AG04449 (cell line): ENCODE measurements at regions not wholly inside any gene's neighbourhood (a gene's known extent, or its start where the extent isn't known, plus 50 kb on each side); places are given as distances from the start of the nearest gene placed in this dataset.

ENCODE experiments used
- CTCF ChIA-PET: fragments of 350-600 bp; formaldehyde crosslinking; extraction: SDS; loops from one replicate; lab custom pipeline; 2021; ENCODE audit warnings: antibody characterized with exemption; lab: Yijun Ruan, JAX
- POLR2A ChIA-PET: fragments of 400-600, 350-600 bp; formaldehyde crosslinking; extraction: SDS; loops from one replicate; lab custom pipeline; 2020; ENCODE audit warnings: antibody characterized with exemption, inconsistent platforms; lab: Yijun Ruan, JAX
- DNase-seq: peaks from one replicate; pipeline ENCODE4 v3.0.0-alpha.2; 2010; ENCODE audit warnings: low read depth, low spot score
- H3K4me3 ChIP-seq: 2 replicates; pipeline ENCODE4 v1.5.1; 2011; ENCODE audit warnings: low read depth, mild to moderate bottlenecking, control low read depth, low read length
- CTCF ChIP-seq: IDR thresholded peaks from one replicate; pipeline ENCODE4 v1.5.1; 2011; ENCODE audit warnings: mild to moderate bottlenecking, moderate library complexity, low read length, control low read depth, inconsistent platforms; ENCODE audit not compliant: insufficient read depth; ENCODE audit errors: missing control alignments

DNA sequence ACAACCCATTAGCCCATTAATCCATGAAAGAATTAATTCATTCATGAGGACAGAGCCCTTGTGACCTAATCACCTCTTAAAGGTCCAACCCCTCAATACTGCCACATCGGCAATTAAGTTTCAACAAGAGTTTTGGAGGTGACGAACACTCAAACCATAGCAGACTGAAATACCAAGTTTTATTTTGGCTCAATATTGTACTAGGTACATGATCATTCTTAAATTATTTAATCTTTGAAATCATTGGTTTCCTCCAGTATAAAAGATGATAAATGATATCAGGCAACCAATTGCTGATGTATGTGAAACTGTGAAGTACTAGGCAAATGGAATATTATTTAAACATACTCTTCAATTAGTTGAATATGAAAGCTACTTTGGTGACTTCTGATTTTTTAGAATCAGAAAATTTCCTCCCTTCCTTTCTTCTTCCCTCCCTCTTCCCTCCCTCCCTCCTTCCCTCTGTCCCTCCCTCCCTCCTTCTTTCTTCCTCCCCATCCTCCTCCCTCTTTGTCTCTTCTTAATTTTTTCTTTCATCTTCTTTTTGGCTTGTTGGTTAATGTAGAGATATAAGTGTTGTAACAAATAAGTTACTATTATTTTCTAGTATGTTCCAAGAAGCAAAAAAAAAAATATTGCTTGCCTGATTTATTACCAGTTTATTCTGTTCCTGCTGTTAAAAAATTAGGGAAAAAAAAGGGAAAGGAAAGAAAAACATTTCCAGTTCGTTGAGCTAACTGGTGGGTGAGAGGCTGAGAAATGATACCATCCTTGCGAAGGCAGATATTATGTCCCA, 233.9 kb upstream of the ZNF217 start:
- CTCF ChIA-PET = interaction anchor here (0.9 to 2.6 kb wide), 2 partner anchors 38 to 89 kb away, joined by 3 to 8 read pairs; no protein-coding TSS in a partner anchor
- DNase-seq = no peak
- POLR2A ChIA-PET = interaction anchor here (0.5 to 2.0 kb wide), 8 partner anchors 19 to 737 kb away, joined by 3 to 11 read pairs (median 3); no protein-coding TSS in a partner anchor
- no peak for TF ChIP-seq CTCF
- no peak overlapping the region for H3K4me3 ChIP-seq

GRCh38 chr20:53826597-53827291, 233.1 kb upstream of the ZNF217 start:
- POLR2A ChIA-PET = interaction anchor here (0.9 kb wide), 1 partner anchor 73 kb away, joined by 3 read pairs; no protein-coding TSS in a partner anchor
- CTCF ChIA-PET = interaction anchor here (2.6 kb wide), 1 partner anchor 90 kb away, joined by 8 read pairs; no protein-coding TSS in a partner anchor
- TF ChIP-seq CTCF = no peak
- H3K4me3 ChIP-seq = no peak overlapping the region
- DNase-seq = no peak

DNA sequence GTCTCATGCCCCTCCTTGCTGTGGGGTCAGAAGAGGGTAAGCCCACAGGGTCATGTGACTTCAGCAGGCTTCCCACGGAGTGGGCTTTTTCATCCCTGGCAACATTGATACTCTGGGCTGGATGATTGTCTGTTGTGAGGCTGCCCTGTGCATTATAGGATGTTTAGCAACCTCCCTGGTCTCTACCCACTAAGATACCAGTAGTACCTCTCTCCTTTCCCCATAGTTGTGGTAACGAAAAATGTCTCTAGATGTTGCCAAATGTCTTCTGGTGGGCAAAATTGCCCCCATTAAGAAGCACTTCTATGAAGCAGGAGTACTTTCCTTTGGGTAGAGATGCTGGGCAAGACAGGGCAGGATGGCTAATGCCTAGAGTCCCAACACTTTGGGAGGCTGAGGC, 232.5 kb upstream of the ZNF217 start:
- no peak for TF ChIP-seq CTCF
- H3K4me3 ChIP-seq = no peak overlapping the region
- no peak for DNase-seq
- ChIA-PET POLR2A (no interaction called here), CTCF (interaction anchor here (1.6 kb wide), 1 partner anchor 90 kb away, joined by 3 read pairs; no protein-coding TSS in a partner anchor)

DNA sequence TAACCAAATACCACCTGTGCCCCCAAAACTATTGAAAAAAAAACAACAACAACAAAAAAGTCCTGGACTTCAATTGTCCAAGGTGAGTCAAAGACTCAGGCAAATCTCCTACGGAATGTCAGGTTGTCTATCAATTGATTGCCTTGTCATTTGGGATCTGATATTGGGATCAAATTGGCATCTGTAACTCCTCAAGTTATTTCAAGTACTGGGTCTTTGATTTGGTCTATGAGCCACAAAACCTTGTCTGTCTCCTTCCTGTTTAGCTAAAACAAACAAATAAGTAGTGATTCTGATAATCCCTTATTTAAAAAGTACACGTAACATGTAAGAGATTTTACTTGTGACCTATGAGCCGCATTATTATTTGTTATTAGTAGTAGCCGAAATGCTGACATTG, 231.6 kb upstream of the ZNF217 start:
- DNase-seq = no peak
- H3K4me3 ChIP-seq = no peak overlapping the region
- no peak for TF ChIP-seq CTCF
- ChIA-PET POLR2A (no interaction called here), CTCF (interaction anchor here (1.6 kb wide), 1 partner anchor 91 kb away, joined by 3 read pairs; no protein-coding TSS in a partner anchor)

DNA sequence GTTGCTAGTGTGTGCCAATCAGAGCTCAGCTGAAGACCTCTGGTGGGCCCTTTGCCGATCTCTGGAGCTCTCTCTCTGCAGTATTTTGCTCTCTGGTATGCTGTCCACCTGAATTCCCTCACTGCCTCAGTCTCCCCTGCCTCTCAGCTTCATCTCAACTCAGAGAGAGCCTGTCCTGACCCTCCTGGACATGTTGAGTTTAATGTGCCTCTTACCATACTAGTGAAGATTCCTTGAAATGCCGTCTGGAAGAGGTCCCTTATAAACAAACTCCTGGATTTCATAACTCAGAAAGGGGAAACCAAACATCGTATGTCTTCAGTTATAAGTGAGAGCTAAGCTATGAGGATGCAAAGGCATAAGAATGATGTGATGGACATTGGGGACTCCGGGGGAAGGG, 231.1 kb upstream of the ZNF217 start:
- TF ChIP-seq CTCF = no peak
- H3K4me3 ChIP-seq = no peak overlapping the region
- no peak for DNase-seq
- CTCF ChIA-PET = interaction anchor here (1.1 to 1.6 kb wide), 2 partner anchors 92 to 115 kb away, joined by 3 read pairs; no protein-coding TSS in a partner anchor
- POLR2A ChIA-PET = no interaction called here
